Psoas muscle (tissue), 7 donors: ENCODE measurements at regions not wholly inside any gene's neighbourhood (a gene's known extent, or its start where the extent isn't known, plus 50 kb on each side); places are given as distances from the start of the nearest gene placed in this dataset.

Experiments used
- ATAC-seq, 4 donors: fragments of 200-7000 bp; cut with Tn5 transposase; one replicate each; pipeline ENCODE4 v1.9.1; 2020; ENCODE audit warnings: moderate library complexity in 3 of 4, mild to moderate bottlenecking in 2 of 4
- DNase-seq, 2 donors: peaks; one replicate each; pipeline ENCODE4 v3.0.0-alpha.2; 2020
- H3K27ac ChIP-seq: fragments of 200-600 bp; one replicate; pipeline ENCODE4 v1.8.0; 2022
- H3K27me3 ChIP-seq, 3 donors: fragments of 200-600 bp in 1 of 3; one replicate each; pipeline versions ENCODE4 v1.6.1 to v1.8.0; 2013 to 2022; ENCODE audit warnings: low read length in 2 of 3, mild to moderate bottlenecking in 2 of 3, moderate library complexity in 1 of 3; ENCODE audit not compliant: insufficient read depth in 3 of 3
- H3K36me3 ChIP-seq, 2 donors: fragments of 200-600 bp in 1 of 2; one replicate each; pipeline versions ENCODE4 v1.6.1 to v1.8.0; 2013 to 2022; ENCODE audit warnings: low read depth in 1 of 2, mild to moderate bottlenecking in 1 of 2, moderate library complexity in 1 of 2; ENCODE audit not compliant: insufficient read depth in 1 of 2
- H3K4me1 ChIP-seq: fragments of 200-600 bp; one replicate; pipeline ENCODE4 v1.8.0; 2022
- H3K4me3 ChIP-seq: fragments of 200-600 bp; one replicate; pipeline ENCODE4 v1.8.0; 2022; ENCODE audit warnings: mild to moderate bottlenecking
- H3K9me3 ChIP-seq: fragments of 200-600 bp; one replicate; pipeline ENCODE4 v1.8.0; 2022
- CTCF ChIP-seq: fragments of 200-600 bp; IDR thresholded peaks from one replicate; pipeline ENCODE4 v1.8.0; 2022; ENCODE audit warnings: antibody characterized with exemption
- WGBS, 3 donors: extraction: QIAGEN DNeasy Blood & Tissue Kit; methylation state at CpG; one replicate each; pipeline versions ENCODE4 v1.1.6 to v1.1.7; 2013; 5-methylcytosine and 5-hydroxymethylcytosine counted together
- intact Hi-C, 2 donors: fragments of 100-400 bp; cut with DNase I; formaldehyde crosslinking; loops; one replicate each; pipeline versions ENCODE4 v1.11.0 to v1.14.2; 2022
- donor health status: healthy with polysubstance abuse.
- donor health status: DM: no; HTN: no; CAD: no; lungs with moderate emphysema.
- donor health status: Bipolar disorder and iron deficiency.
- donor health status: healthy.
- donor health status: DM: yes; HTN: yes; CAD: no.
- donor health status: DM: no; HTN: no; CAD: no.
- donor health status: DM: yes; HTN: yes; CAD: no.

- Histone ChIP-seq H3K27me3 (no peaks in the 10 kb centered on the region), H3K9me3 (no peaks in the 10 kb centered on the region), H3K4me3 (no peak overlapping the region), H3K4me1 (no peaks in the 10 kb centered on the region), H3K36me3 (no peaks in the 10 kb centered on the region), H3K27ac (no peak overlapping the region)
- DNase-seq = no peak
- ATAC-seq = no peak
- intact Hi-C loops = no loop called here
- no peak for TF ChIP-seq CTCF
- WGBS, 3 donors = 38 to 64% (median 63%) methylated on average over 2 of the region's 2 CpGs
These were observed 1261.0 kb downstream of the FAM181B start for GRCh38 chr11:81472646-81473045.

GRCh38 chr11:81470446-81470845 is 1263.2 kb downstream of the FAM181B start:
- Histone ChIP-seq H3K4me3 (no peak overlapping the region), H3K27ac (no peak overlapping the region), H3K36me3 (no peaks in the 10 kb centered on the region), H3K27me3 (no peaks in the 10 kb centered on the region), H3K9me3 (no peaks in the 10 kb centered on the region), H3K4me1 (no peaks in the 10 kb centered on the region)
- intact Hi-C loops = no loop called here
- no peak for TF ChIP-seq CTCF
- no peak for DNase-seq
- WGBS, 3 donors = 75 to 77% (median 75%) methylated on average over 3 of the region's 3 CpGs
- ATAC-seq = no peak

- Histone ChIP-seq H3K9me3 (no peaks in the 10 kb centered on the region), H3K4me1 (no peaks in the 10 kb centered on the region), H3K27me3 (no peaks in the 10 kb centered on the region), H3K36me3 (no peaks in the 10 kb centered on the region), H3K4me3 (no peak overlapping the region), H3K27ac (no peak overlapping the region)
- intact Hi-C loops = no loop called here
- no peak for TF ChIP-seq CTCF
- ATAC-seq (no peak), DNase-seq (no peak)
- WGBS, 3 donors = 79 to 85% (median 81%) methylated on average over 2 of the region's 2 CpGs
These were observed 1273.8 kb downstream of the FAM181B start for GRCh38 chr11:81459766-81460306.

- no peaks in the 10 kb centered on the region for H3K4me1 ChIP-seq
- H3K9me3 ChIP-seq = no peaks in the 10 kb centered on the region
- DNase-seq (no peak), ATAC-seq (no peak)
- no peaks in the 10 kb centered on the region for H3K36me3 ChIP-seq
- WGBS, 3 donors = 84 to 87% (median 86%) methylated on average over 5 of the region's 5 CpGs
- H3K27me3 ChIP-seq = no peaks in the 10 kb centered on the region
- H3K4me3 ChIP-seq = no peak overlapping the region
- H3K27ac ChIP-seq = no peak overlapping the region
- intact Hi-C loops = no loop called here
- TF ChIP-seq CTCF = no peak
These were observed 1284.0 kb downstream of the FAM181B start for GRCh38 chr11:81449588-81450156.

- DNase-seq (no peak), ATAC-seq (no peak)
- intact Hi-C loops = no loop called here
- H3K4me3 ChIP-seq = no peak overlapping the region
- no peaks in the 10 kb centered on the region for H3K4me1 ChIP-seq
- no peaks in the 10 kb centered on the region for H3K9me3 ChIP-seq
- H3K36me3 ChIP-seq = no peaks in the 10 kb centered on the region
- WGBS, 3 donors = 49 to 57% (median 49%) methylated on average over 1 of the region's 1 CpG
- TF ChIP-seq CTCF = no peak
- no peaks in the 10 kb centered on the region for H3K27me3 ChIP-seq
- H3K27ac ChIP-seq = no peak overlapping the region
These were observed 1289.4 kb downstream of the FAM181B start for GRCh38 chr11:81444297-81444696.
